ENCODE measurements at regions not wholly inside any gene's neighbourhood (a gene's known extent, or its start where the extent isn't known, plus 50 kb on each side); places are given as distances from the start of the nearest gene placed in this dataset.

- no peak for DNase-seq (ENCODE audit: low read depth)
These were observed 173.1 kb downstream of the ICOS start for GRCh38 chr2:204109681-204110080.

- peak; percentile 27 for DNase-seq (ENCODE audit: low read depth)
These were observed 173.8 kb downstream of the ICOS start for GRCh38 chr2:204110338-204110741.

GRCh38 chr2:204110751-204111516, 174.4 kb downstream of the ICOS start:
- no peak for DNase-seq (ENCODE audit: low read depth)

- DNase-seq (ENCODE audit: low read depth) = no peak
These were observed 175.7 kb downstream of the ICOS start for GRCh38 chr2:204112084-204112770.

- DNase-seq (ENCODE audit: low read depth) = no peak
These were observed 178.0 kb downstream of the ICOS start for GRCh38 chr2:204114295-204115136.

- DNase-seq (ENCODE audit: low read depth) = no peak
These were observed 178.8 kb downstream of the ICOS start for GRCh38 chr2:204115137-204116056.

GRCh38 chr2:204116159-204116792, 179.7 kb downstream of the ICOS start:
- DNase-seq (ENCODE audit: low read depth) = no peak

GRCh38 chr2:204122425-204122824, 185.9 kb downstream of the ICOS start:
- no peak for DNase-seq (ENCODE audit: low read depth)

GRCh38 chr2:204124140-204124750, 187.7 kb downstream of the ICOS start:
- DNase-seq (ENCODE audit: low read depth) = no peak

- no peak for DNase-seq (ENCODE audit: low read depth)
These were observed 190.1 kb downstream of the ICOS start for GRCh38 chr2:204126705-204127104.

GRCh38 chr2:204127238-204127637, 190.7 kb downstream of the ICOS start:
- DNase-seq (ENCODE audit: low read depth) = no peak

- no peak for DNase-seq (ENCODE audit: low read depth)
These were observed 193.2 kb downstream of the ICOS start for GRCh38 chr2:204129591-204130294.

- no peak for DNase-seq (ENCODE audit: low read depth)
These were observed 195.1 kb downstream of the ICOS start for GRCh38 chr2:204131621-204132020.

- DNase-seq (ENCODE audit: low read depth) = no peak
These were observed 196.9 kb downstream of the ICOS start for GRCh38 chr2:204133476-204133875.

- no peak for DNase-seq (ENCODE audit: low read depth)
These were observed 197.9 kb downstream of the ICOS start for GRCh38 chr2:204134421-204134820.

- no peak for DNase-seq (ENCODE audit: low read depth)
These were observed 199.2 kb downstream of the ICOS start for GRCh38 chr2:204135752-204136151.

- no peak for DNase-seq (ENCODE audit: low read depth)
These were observed 201.6 kb downstream of the ICOS start for GRCh38 chr2:204138206-204138605.

- no peak for DNase-seq (ENCODE audit: low read depth)
These were observed 203.7 kb downstream of the ICOS start for GRCh38 chr2:204140246-204140645.

GRCh38 chr2:204143216-204144014, 206.9 kb downstream of the ICOS start:
- DNase-seq (ENCODE audit: low read depth) = no peak
